B cell (primary cell): ENCODE measurements at regions not wholly inside any gene's neighbourhood (a gene's known extent, or its start where the extent isn't known, plus 50 kb on each side); places are given as distances from the start of the nearest gene placed in this dataset.

Source experiments
- ATAC-seq: fragments of 200-7000 bp; cut with Tn5 transposase; one replicate; pipeline ENCODE4 v1.10.0; 2021; ENCODE audit warnings: low read depth, mild to moderate bottlenecking, moderate number of reproducible peaks, moderate library complexity
- CTCF ChIA-PET: fragments of 350-600 bp; sonication (Branson Sonifier 250); formaldehyde crosslinking; loops from one replicate; lab custom pipeline; 2021; ENCODE audit warnings: antibody characterized with exemption, inconsistent platforms; lab: Charles Lee
- POLR2A ChIA-PET: fragments of 350-600 bp; sonication (Branson Sonifier 250); formaldehyde crosslinking; loops from one replicate; lab custom pipeline; 2021; ENCODE audit warnings: antibody characterized with exemption; lab: Charles Lee
- DNase-seq: peaks from one replicate; pipeline ENCODE4 v3.0.0; 2013
- H2AFZ ChIP-seq: 2 replicates; pipeline ENCODE4 v1.6.1; 2012; ENCODE audit warnings: mild to moderate bottlenecking, low read depth, low read length; ENCODE audit not compliant: insufficient read depth, poor library complexity, severe bottlenecking
- H3K27ac ChIP-seq, 2 donors: 1 replicate in 1 of 2; 2 replicates in 1 of 2; pipeline ENCODE4 v1.5.1; 2012 to 2013; ENCODE audit warnings: low read length in 2 of 2, mild to moderate bottlenecking in 2 of 2, moderate library complexity in 1 of 2
- H3K27me3 ChIP-seq, 4 experiments: fragments of 200-600 bp in 1 of 4; sonication (generic) in 1 of 4; replicated peaks in 1 of 4; 1 replicate in 2 of 4; 2 replicates in 2 of 4; pipeline versions ENCODE4 v1.6.1 to v1.7.0; 2013 to 2016; ENCODE audit warnings: low read length in 3 of 4, mild to moderate bottlenecking in 2 of 4, mixed read lengths in 1 of 4, moderate library complexity in 1 of 4; ENCODE audit not compliant: insufficient read depth in 4 of 4, control insufficient read depth in 3 of 4; ENCODE audit errors: control extremely low read depth in 1 of 4
- H3K36me3 ChIP-seq, 2 experiments: replicated peaks in 1 of 2; 1 replicate in 1 of 2; 2 replicates in 1 of 2; pipeline versions ENCODE4 v1.6.1 to v1.7.1; 2013; ENCODE audit warnings: low read length in 1 of 2; ENCODE audit not compliant: insufficient read depth in 2 of 2, control insufficient read depth in 1 of 2; ENCODE audit errors: control extremely low read depth in 1 of 2, extremely low read depth in 1 of 2
- H3K4me1 ChIP-seq, 2 donors: fragments of 200-600 bp in 1 of 2; sonication (generic) in 1 of 2; 1 replicate in 1 of 2; 2 replicates in 1 of 2; pipeline versions ENCODE4 v1.5.1 to v1.6.1; 2013 to 2017; ENCODE audit warnings: low read length in 2 of 2; ENCODE audit not compliant: control insufficient read depth in 2 of 2, insufficient read depth in 2 of 2
- H3K4me2 ChIP-seq: replicated peaks from 2 replicates; pipeline ENCODE3; 2012; ENCODE audit warnings: mild to moderate bottlenecking, low read depth, low read length; ENCODE audit not compliant: poor library complexity, severe bottlenecking
- H3K4me3 ChIP-seq, 5 experiments: fragments of 200-600 bp in 1 of 5; sonication (generic) in 1 of 5; 1 replicate in 3 of 5; 2 replicates in 2 of 5; pipeline versions ENCODE4 v1.5.1 to v1.7.0; 2011 to 2016; ENCODE audit warnings: low read length in 4 of 5, mild to moderate bottlenecking in 4 of 5, low read depth in 2 of 5, control low read depth in 1 of 5, moderate library complexity in 1 of 5; ENCODE audit not compliant: insufficient read depth in 1 of 5; ENCODE audit errors: control extremely low read depth in 1 of 5, extremely low read depth in 1 of 5
- H3K79me2 ChIP-seq: fragments of 200-600 bp; sonication (generic); one replicate; pipeline ENCODE4 v1.6.0; 2016; ENCODE audit warnings: low read length; ENCODE audit not compliant: control insufficient read depth, insufficient read depth
- H3K9ac ChIP-seq: fragments of 200-600 bp; sonication (generic); 2 replicates; pipeline ENCODE4 v1.6.1; 2017; ENCODE audit warnings: mild to moderate bottlenecking, low read length, moderate library complexity
- H3K9me3 ChIP-seq, 3 donors: one replicate each; pipeline versions ENCODE4 v1.6.1 to v1.7.1; 2013; ENCODE audit warnings: low read length in 2 of 3; ENCODE audit not compliant: control insufficient read depth in 2 of 3, insufficient read depth in 1 of 3; ENCODE audit errors: control extremely low read depth in 1 of 3
- H4K20me1 ChIP-seq: 2 replicates; pipeline ENCODE4 v1.6.0; 2012; ENCODE audit warnings: mild to moderate bottlenecking, low read length; ENCODE audit not compliant: insufficient read depth, control insufficient read depth, poor library complexity, severe bottlenecking
- H3K27ac Mint-ChIP-seq: one replicate; pipeline ENCODE4 v1.8.0; 2021; ENCODE audit warnings: mixed read lengths
- H3K27me3 Mint-ChIP-seq: one replicate; pipeline ENCODE4 v1.8.0; 2021; ENCODE audit warnings: mixed read lengths
- H3K4me1 Mint-ChIP-seq: one replicate; pipeline ENCODE4 v1.8.0; 2021; ENCODE audit warnings: mixed read lengths
- H3K4me3 Mint-ChIP-seq: one replicate; pipeline ENCODE4 v1.8.0; 2021; ENCODE audit warnings: mixed read lengths
- H3K9me3 Mint-ChIP-seq: one replicate; pipeline ENCODE4 v1.8.0; 2022; ENCODE audit warnings: mixed read lengths; ENCODE audit not compliant: insufficient read depth
- EZH2 ChIP-seq: IDR thresholded peaks from 2 replicates; pipeline ENCODE4 v1.6.1; 2012; ENCODE audit warnings: borderline replicate concordance, low read depth, mild to moderate bottlenecking, moderate library complexity, low read length; ENCODE audit not compliant: insufficient read depth, poor library complexity, severe bottlenecking
- WGBS: methylation state at CpG from one replicate; pipeline ENCODE4 v1.1.5; 2013; ENCODE audit warnings: missing lambda C conversion rate; ENCODE audit not compliant: insufficient coverage; 5-methylcytosine and 5-hydroxymethylcytosine counted together
- intact Hi-C: fragments of 100-400 bp; cut with micrococcal nuclease; formaldehyde crosslinking; loops from one replicate; pipeline ENCODE4 v1.10.0; 2022
- TF ChIP-seq, protein P1 (sequence below): fragments of 200-600 bp; IDR thresholded peaks from one replicate; pipeline ENCODE4 v1.8.0; 2022; ENCODE audit warnings: antibody characterized with exemption, mild to moderate bottlenecking

DNA sequence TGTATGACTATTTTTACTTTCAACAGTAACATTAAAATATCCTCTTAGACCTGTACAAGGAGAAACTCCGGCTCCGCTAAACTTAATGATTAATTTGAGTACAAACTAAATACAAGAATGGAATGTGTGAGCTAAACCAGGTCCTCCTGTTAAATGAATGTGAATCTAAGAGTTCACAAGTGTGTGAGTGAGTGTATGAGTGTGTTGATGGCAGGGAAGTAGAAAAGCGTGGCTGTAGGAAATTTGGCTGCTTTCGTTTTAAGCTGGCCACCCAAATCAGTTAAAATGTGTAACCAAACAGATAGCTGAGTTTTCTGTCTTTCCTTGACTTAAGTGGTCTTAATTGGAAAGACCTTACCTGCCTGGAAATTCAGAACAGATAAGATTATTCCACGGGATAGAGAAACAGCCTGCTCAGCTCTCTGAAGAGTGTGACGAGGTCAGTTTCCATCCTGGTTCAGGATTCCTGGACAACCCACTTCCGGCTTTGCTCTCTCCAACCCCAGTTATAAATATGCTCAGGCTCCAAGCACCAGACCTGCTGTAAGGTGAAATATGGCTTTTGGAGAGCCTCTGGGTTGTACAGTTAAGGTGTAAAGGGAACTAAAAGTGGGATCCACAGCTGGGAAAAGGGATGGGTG, 908.6 kb upstream of the EDIL3 start:
- ATAC-seq (no peak), DNase-seq (no peak)
- Histone ChIP-seq H2AFZ (no peak overlapping the region), H3K27me3 (no peaks in the 10 kb centered on the region), H3K79me2 (no peaks in the 10 kb centered on the region), H3K4me2 (no peak overlapping the region), H3K36me3 (no peaks in the 10 kb centered on the region), H4K20me1 (no peaks in the 10 kb centered on the region), H3K9ac (no peak overlapping the region), H3K4me3 (no peak overlapping the region), H3K27ac (no peak overlapping the region), H3K4me1 (no peaks in the 10 kb centered on the region), H3K9me3 (no peaks in the 10 kb centered on the region)
- CTCF ChIA-PET: no interaction called here
- POLR2A ChIA-PET: no interaction called here
- no peaks in the 10 kb centered on the region for H3K4me1 Mint-ChIP-seq
- H3K27me3 Mint-ChIP-seq: no peaks in the 10 kb centered on the region
- intact Hi-C loops: no loop called here
- H3K4me3 Mint-ChIP-seq: no peak overlapping the region
- no peak for TF ChIP-seq EZH2
- TF ChIP-seq, protein P1, sequence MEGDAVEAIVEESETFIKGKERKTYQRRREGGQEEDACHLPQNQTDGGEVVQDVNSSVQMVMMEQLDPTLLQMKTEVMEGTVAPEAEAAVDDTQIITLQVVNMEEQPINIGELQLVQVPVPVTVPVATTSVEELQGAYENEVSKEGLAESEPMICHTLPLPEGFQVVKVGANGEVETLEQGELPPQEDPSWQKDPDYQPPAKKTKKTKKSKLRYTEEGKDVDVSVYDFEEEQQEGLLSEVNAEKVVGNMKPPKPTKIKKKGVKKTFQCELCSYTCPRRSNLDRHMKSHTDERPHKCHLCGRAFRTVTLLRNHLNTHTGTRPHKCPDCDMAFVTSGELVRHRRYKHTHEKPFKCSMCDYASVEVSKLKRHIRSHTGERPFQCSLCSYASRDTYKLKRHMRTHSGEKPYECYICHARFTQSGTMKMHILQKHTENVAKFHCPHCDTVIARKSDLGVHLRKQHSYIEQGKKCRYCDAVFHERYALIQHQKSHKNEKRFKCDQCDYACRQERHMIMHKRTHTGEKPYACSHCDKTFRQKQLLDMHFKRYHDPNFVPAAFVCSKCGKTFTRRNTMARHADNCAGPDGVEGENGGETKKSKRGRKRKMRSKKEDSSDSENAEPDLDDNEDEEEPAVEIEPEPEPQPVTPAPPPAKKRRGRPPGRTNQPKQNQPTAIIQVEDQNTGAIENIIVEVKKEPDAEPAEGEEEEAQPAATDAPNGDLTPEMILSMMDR: no peak
- H3K9me3 Mint-ChIP-seq: no peaks in the 10 kb centered on the region
- no peak overlapping the region for H3K27ac Mint-ChIP-seq
- 89% methylated on average over 4 of the region's 7 CpGs for WGBS

DNA sequence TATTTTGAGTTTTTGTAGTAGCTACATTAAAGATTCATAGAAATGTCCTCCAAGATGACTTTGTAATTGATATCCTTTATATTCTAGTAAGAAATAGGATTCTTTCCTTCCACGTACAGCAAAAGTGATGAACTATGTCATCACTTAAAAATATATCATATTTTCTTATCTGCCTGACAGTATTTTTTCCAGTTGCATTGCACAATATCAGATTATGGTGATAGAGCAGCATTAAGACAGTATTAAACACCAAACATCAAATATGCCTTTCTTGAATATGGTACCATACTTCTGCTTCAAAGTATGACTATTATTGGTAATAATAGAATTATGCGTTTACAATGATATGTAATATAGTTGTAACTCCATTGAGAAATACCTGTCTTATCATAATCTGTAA, 919.8 kb upstream of the EDIL3 start:
- no peak overlapping the region for H3K4me3 Mint-ChIP-seq
- Histone ChIP-seq H3K9ac (no peak overlapping the region), H3K27me3 (no peaks in the 10 kb centered on the region), H3K4me3 (no peak overlapping the region), H3K4me2 (no peak overlapping the region), H3K9me3 (no peaks in the 10 kb centered on the region), H3K27ac (no peak overlapping the region), H3K4me1 (no peaks in the 10 kb centered on the region), H3K36me3 (no peaks in the 10 kb centered on the region), H4K20me1 (no peaks in the 10 kb centered on the region), H2AFZ (no peak overlapping the region), H3K79me2 (no peaks in the 10 kb centered on the region)
- no peaks in the 10 kb centered on the region for H3K9me3 Mint-ChIP-seq
- no peak for TF ChIP-seq EZH2
- TF ChIP-seq, protein P1: no peak
- ATAC-seq: no peak
- H3K4me1 Mint-ChIP-seq: no peaks in the 10 kb centered on the region
- WGBS: no CpG with 5 or more reads among the region's 2 CpGs
- intact Hi-C loops: no loop called here
- H3K27me3 Mint-ChIP-seq: no peaks in the 10 kb centered on the region
- ChIA-PET CTCF (no interaction called here), POLR2A (no interaction called here)
- no peak for DNase-seq
- H3K27ac Mint-ChIP-seq: no peak overlapping the region
